ENCODE measurements at regions not wholly inside any gene's neighbourhood (a gene's known extent, or its start where the extent isn't known, plus 50 kb on each side); places are given as distances from the start of the nearest gene placed in this dataset.

DNA sequence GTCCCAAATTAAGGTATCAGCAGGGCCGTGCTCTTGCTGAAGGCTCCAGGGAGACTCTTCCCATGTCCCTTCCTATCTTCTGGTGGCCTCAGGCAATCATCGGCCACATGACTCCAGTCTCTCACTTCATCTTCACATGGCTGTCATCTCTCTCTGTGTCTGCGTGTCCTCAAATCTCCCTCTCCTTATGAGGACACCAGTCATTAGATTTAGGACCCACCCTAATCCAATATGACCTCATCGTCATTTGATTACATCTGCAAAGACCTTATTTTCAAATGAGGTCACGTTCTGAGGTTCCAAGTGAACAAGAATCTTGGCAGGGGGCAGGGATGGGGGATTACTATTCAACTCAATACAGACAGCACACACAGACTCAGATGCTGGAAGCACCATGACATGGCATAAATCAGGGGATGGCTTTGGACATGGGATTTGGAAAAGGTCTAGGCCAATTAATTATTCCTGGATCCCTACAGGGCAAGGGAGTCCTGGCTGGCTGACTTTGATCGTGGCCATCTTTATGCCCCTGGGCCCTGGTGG, 210.0 kb upstream of the SKOR2 start:
- TF ChIP-seq EZH2 (IDR thresholded peaks at IDR 0.05) (no peak), POLR2AphosphoS5 (IDR thresholded peaks at IDR 0.05; ENCODE audit: borderline replicate concordance, low read depth, low read length) (no peak), FOXP2 (optimal IDR thresholded peaks at IDR 0.05; ENCODE audit: control extremely low read depth, extremely low read length, insufficient read depth) (no peak)
